MM.1S (cell line): ENCODE measurements at regions not wholly inside any gene's neighbourhood (a gene's known extent, or its start where the extent isn't known, plus 50 kb on each side); places are given as distances from the start of the nearest gene placed in this dataset.
"Not testable (repeated sequence)": the region's sequence is repeated elsewhere in the genome, so short reads cannot be mapped to it uniquely, and the experiment has no call there.

ENCODE experiments used
- CTCF ChIP-seq: fragments of 300-600 bp; sonication (generic); IDR thresholded peaks from 2 replicates; pipeline ENCODE4 v1.5.1; 2016; ENCODE audit warnings: antibody characterized with exemption, low read length, mixed read lengths
- EZH2 ChIP-seq: fragments of 300-600 bp; sonication (generic); optimal IDR thresholded peaks from 2 replicates; pipeline ENCODE3; 2017; ENCODE audit warnings: low read depth, mild to moderate bottlenecking, antibody characterized with exemption, low read length, mixed read lengths

GRCh38 chr7:76711648-76712047, 84.6 kb upstream of the POMZP3 start:
- TF ChIP-seq CTCF, EZH2: not testable (repeated sequence)
